ENCODE measurements at regions not wholly inside any gene's neighbourhood (a gene's known extent, or its start where the extent isn't known, plus 50 kb on each side); places are given as distances from the start of the nearest gene placed in this dataset.

DNA sequence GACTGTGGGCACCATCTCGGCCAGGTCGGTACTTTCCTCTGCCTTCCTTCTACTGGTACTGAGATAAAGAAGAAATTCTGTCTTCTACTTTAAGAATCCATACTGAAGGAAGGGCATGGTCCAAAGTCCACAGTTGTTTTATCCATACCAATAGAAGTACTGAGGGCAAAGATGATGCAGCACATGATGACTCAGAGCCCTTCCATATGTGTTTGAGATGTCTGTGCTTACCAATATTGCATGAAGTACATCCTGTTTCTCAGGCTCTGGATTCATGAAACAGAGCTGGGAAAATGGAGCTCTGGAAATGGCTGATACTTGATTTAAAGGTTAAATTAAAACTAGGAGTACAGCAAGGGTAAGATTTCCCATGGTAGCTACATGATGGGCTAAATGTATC lies 799.9 kb downstream of the NLGN4Y start:
- H3K27me3 ChIP-seq, result no peaks in the 10 kb centered on the region
- H3K9me3 ChIP-seq, result no peaks in the 10 kb centered on the region
- no peak overlapping the region for H3K4me3 ChIP-seq
- no peak for DNase-seq (ENCODE audit: extremely low spot score)
- no peak overlapping the region for H3K27ac ChIP-seq (replicated peaks in 1 of 4)
- no CpG with 5 or more reads among the region's 2 CpGs for WGBS
- TF ChIP-seq POLR2AphosphoS5 (IDR thresholded peaks at IDR 0.05) (no peak), POLR2A (IDR thresholded peaks at IDR 0.05; ENCODE audit: low read depth) (no peak), EP300 (IDR thresholded peaks at IDR 0.05) (no peak), CTCF (IDR thresholded peaks at IDR 0.05) (no peak)
- intact Hi-C loops (cut with DNase I), result no loop called here
- no peaks in the 10 kb centered on the region for H3K36me3 ChIP-seq
- H3K4me1 ChIP-seq, result no peaks in the 10 kb centered on the region

DNA sequence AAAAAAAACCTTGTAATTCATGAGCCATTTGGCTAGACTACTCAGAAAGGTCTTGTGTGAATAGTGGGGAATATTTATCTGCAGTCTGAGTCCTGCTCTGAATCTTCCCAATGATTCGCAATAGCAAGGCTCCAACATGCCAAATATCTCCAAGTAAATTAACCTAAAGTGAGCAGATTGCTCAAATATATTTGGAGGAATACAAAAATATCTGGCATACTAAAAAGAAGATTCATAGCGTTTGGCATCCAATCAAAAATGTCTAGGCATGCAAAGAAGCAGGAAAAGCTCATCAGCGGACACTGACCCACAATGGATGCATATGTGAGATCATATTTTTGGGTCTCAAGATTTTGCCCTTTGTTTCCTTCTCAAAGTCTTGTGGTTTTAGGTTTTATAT lies 800.9 kb downstream of the NLGN4Y start:
- no CpG with 5 or more reads among the region's 3 CpGs for WGBS
- intact Hi-C loops (cut with DNase I), result no loop called here
- TF ChIP-seq CTCF (IDR thresholded peaks at IDR 0.05) (no peak), POLR2AphosphoS5 (IDR thresholded peaks at IDR 0.05) (no peak), EP300 (IDR thresholded peaks at IDR 0.05) (no peak), POLR2A (IDR thresholded peaks at IDR 0.05; ENCODE audit: low read depth) (no peak)

DNA sequence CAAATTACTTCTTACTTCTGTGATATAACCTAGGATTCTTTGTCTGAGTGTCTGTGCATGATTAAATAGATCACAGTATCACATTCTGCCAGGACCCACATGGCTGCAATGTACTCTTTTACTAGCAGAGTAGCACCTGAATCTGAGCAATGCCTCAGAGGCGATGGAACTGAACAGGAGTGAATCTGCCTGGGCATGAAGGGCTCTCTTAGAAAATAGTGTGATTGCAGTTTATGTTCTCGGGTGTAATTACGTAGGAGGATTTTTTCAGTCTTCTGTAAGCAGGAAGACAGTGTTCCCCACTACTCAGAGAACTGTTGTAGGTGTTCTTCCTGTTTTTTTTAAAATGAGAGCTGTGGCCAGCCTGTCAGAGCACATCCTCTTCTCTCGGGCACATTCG lies 802.3 kb downstream of the NLGN4Y start:
- intact Hi-C loops (cut with DNase I), result no loop called here
- no peak for DNase-seq (ENCODE audit: extremely low spot score)
- Histone ChIP-seq H3K9me3 (no peaks in the 10 kb centered on the region), H3K27ac (replicated peaks in 1 of 4) (no peak overlapping the region), H3K36me3 (no peaks in the 10 kb centered on the region), H3K4me1 (no peaks in the 10 kb centered on the region), H3K27me3 (no peaks in the 10 kb centered on the region), H3K4me3 (no peak overlapping the region)
- WGBS, result no CpG with 5 or more reads among the region's 5 CpGs
- no peak for TF ChIP-seq CTCF (IDR thresholded peaks at IDR 0.05)
- no peak for TF ChIP-seq POLR2AphosphoS5 (IDR thresholded peaks at IDR 0.05)
- no peak for TF ChIP-seq POLR2A (IDR thresholded peaks at IDR 0.05; ENCODE audit: low read depth)
- no peak for TF ChIP-seq EP300 (IDR thresholded peaks at IDR 0.05)

More for the DNA sequence above, 800.9 kb downstream of the NLGN4Y start:
- DNase-seq (ENCODE audit: extremely low spot score), result no peak
- no peaks in the 10 kb centered on the region for H3K36me3 ChIP-seq
- H3K27ac ChIP-seq (replicated peaks in 1 of 4), result no peak overlapping the region
- no peaks in the 10 kb centered on the region for H3K27me3 ChIP-seq
- H3K9me3 ChIP-seq, result no peaks in the 10 kb centered on the region
- H3K4me1 ChIP-seq, result no peaks in the 10 kb centered on the region
- no peak overlapping the region for H3K4me3 ChIP-seq

- Histone ChIP-seq H3K27me3 (no peaks in the 10 kb centered on the region), H3K4me1 (no peaks in the 10 kb centered on the region), H3K4me3 (no peak overlapping the region), H3K27ac (replicated peaks in 1 of 4) (no peak overlapping the region), H3K36me3 (no peaks in the 10 kb centered on the region), H3K9me3 (no peaks in the 10 kb centered on the region)
- no peak for TF ChIP-seq EP300 (IDR thresholded peaks at IDR 0.05)
- no peak for TF ChIP-seq POLR2A (IDR thresholded peaks at IDR 0.05; ENCODE audit: low read depth)
- no peak for TF ChIP-seq POLR2AphosphoS5 (IDR thresholded peaks at IDR 0.05)
- no peak for TF ChIP-seq CTCF (IDR thresholded peaks at IDR 0.05)
- no peak for DNase-seq (ENCODE audit: extremely low spot score)
- intact Hi-C loops (cut with DNase I), result no loop called here
- WGBS, result no CpG with 5 or more reads among the region's 3 CpGs
Observed at GRCh38 chrY:15328848-15329247, 804.5 kb downstream of the NLGN4Y start.

- Histone ChIP-seq H3K9me3 (no peaks in the 10 kb centered on the region), H3K27ac (replicated peaks in 1 of 4) (no peak overlapping the region), H3K27me3 (no peaks in the 10 kb centered on the region), H3K4me1 (no peaks in the 10 kb centered on the region), H3K4me3 (no peak overlapping the region), H3K36me3 (no peaks in the 10 kb centered on the region)
- no CpG with 5 or more reads among the region's 4 CpGs for WGBS
- intact Hi-C loops (cut with DNase I), result no loop called here
- DNase-seq (ENCODE audit: extremely low spot score), result no peak
- TF ChIP-seq CTCF (IDR thresholded peaks at IDR 0.05) (no peak), POLR2AphosphoS5 (IDR thresholded peaks at IDR 0.05) (no peak), POLR2A (IDR thresholded peaks at IDR 0.05; ENCODE audit: low read depth) (no peak), EP300 (IDR thresholded peaks at IDR 0.05) (no peak)
Observed at GRCh38 chrY:15343522-15343921, 819.2 kb downstream of the NLGN4Y start.

All from esophagus muscularis mucosa (tissue), 4 donors.